PC-3 (cell line): ENCODE measurements at regions not wholly inside any gene's neighbourhood (a gene's known extent, or its start where the extent isn't known, plus 50 kb on each side); places are given as distances from the start of the nearest gene placed in this dataset.

Source experiments
- EZH2 ChIP-seq: fragments of 300-600 bp; sonication (generic); IDR thresholded peaks from one replicate; pipeline ENCODE4 v1.6.1; 2017; ENCODE audit warnings: antibody characterized with exemption, mild to moderate bottlenecking, low read length; ENCODE audit not compliant: unreplicated experiment
- EZH2phosphoT487 ChIP-seq: fragments of 300-600 bp; sonication (generic); IDR thresholded peaks from 2 replicates; pipeline ENCODE4 v1.6.1; 2018; ENCODE audit warnings: mild to moderate bottlenecking, antibody characterized with exemption, low read length, borderline replicate concordance
- TF ChIP-seq, protein P1 (sequence below): fragments of 300-600 bp; sonication (generic); conservative IDR thresholded peaks from 2 replicates; pipeline ENCODE4 v1.5.1; 2017; ENCODE audit warnings: antibody characterized with exemption, low read depth, mild to moderate bottlenecking, low read length

GRCh38 chr18:34521040-34521439 is 189.1 kb upstream of the DTNA start:
- TF ChIP-seq, protein P1, sequence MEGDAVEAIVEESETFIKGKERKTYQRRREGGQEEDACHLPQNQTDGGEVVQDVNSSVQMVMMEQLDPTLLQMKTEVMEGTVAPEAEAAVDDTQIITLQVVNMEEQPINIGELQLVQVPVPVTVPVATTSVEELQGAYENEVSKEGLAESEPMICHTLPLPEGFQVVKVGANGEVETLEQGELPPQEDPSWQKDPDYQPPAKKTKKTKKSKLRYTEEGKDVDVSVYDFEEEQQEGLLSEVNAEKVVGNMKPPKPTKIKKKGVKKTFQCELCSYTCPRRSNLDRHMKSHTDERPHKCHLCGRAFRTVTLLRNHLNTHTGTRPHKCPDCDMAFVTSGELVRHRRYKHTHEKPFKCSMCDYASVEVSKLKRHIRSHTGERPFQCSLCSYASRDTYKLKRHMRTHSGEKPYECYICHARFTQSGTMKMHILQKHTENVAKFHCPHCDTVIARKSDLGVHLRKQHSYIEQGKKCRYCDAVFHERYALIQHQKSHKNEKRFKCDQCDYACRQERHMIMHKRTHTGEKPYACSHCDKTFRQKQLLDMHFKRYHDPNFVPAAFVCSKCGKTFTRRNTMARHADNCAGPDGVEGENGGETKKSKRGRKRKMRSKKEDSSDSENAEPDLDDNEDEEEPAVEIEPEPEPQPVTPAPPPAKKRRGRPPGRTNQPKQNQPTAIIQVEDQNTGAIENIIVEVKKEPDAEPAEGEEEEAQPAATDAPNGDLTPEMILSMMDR = no peak
- no peak for TF ChIP-seq EZH2
- no peak for TF ChIP-seq EZH2phosphoT487
